ENCODE measurements at regions not wholly inside any gene's neighbourhood (a gene's known extent, or its start where the extent isn't known, plus 50 kb on each side); places are given as distances from the start of the nearest gene placed in this dataset.

GRCh38 chr1:222421380-222421779 is 126.5 kb downstream of the HHIPL2 start:
- TF ChIP-seq POLR2A (IDR thresholded peaks at IDR 0.05; ENCODE audit: low read length), result no peak
- TF ChIP-seq GATA1 (IDR thresholded peaks at IDR 0.05; ENCODE audit: low read depth, low read length), result no peak
